Keratinocyte (primary cell): ENCODE measurements at regions not wholly inside any gene's neighbourhood (a gene's known extent, or its start where the extent isn't known, plus 50 kb on each side); places are given as distances from the start of the nearest gene placed in this dataset.

Experiments used
- CTCF ChIP-seq, 3 experiments: IDR thresholded peaks in 1 of 3; conservative IDR thresholded peaks in 1 of 3; optimal IDR thresholded peaks in 1 of 3; 2 replicates in 2 of 3; 3 replicates in 1 of 3; pipeline versions ENCODE3 to v1.5.1; 2011; ENCODE audit warnings: low read length in 3 of 3, mild to moderate bottlenecking in 3 of 3, moderate library complexity in 2 of 3, control low read depth in 1 of 3, inconsistent platforms in 1 of 3; ENCODE audit not compliant: insufficient read depth in 2 of 3; ENCODE audit errors: extremely low read depth in 1 of 3
- EZH2 ChIP-seq: IDR thresholded peaks from one replicate; pipeline ENCODE4 v1.6.1; 2012; ENCODE audit warnings: inconsistent platforms, mild to moderate bottlenecking, low read length, moderate library complexity

GRCh38 chr1:115426231-115426771, 88.3 kb upstream of the NGF start:
- TF ChIP-seq CTCF (optimal IDR thresholded peaks at IDR 0.05 in 1 of 3, IDR thresholded peaks at IDR 0.05 in 1 of 3, conservative IDR thresholded peaks at IDR 0.05 in 1 of 3; ENCODE audit: extremely low read depth in 1 of 3, insufficient read depth in 2 of 3, low read length in 3 of 3) (no peak), EZH2 (no peak)
